ENCODE measurements at regions not wholly inside any gene's neighbourhood (a gene's known extent, or its start where the extent isn't known, plus 50 kb on each side); places are given as distances from the start of the nearest gene placed in this dataset.

DNA sequence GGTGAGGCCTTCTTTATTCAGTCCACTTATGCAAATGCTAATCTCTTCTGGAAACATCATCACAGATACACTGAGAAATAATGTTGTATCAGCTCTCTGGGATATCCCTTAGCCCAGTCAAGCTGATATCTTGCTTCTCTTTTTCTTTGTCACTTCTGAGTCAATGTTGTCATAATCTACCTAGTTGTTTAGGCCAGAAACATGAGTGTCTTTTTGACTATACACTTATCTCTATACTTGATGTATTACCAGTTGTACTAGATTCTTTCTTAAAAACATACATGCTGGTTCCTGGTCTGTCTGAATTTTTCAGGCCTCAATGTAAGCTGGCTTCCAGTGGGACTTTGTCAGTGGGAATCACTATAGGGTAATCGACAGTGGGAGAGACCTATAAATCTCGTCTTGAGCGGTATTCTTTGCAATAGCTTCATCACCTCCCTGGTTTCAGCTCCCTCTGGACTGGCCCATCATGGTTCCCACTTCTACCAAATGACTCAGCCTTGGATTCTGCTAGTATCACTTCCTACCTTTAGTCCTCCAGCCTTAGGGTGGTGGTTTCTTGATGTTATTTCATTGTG lies 135.2 kb upstream of the CYYR1 start:
- TF ChIP-seq, protein P1, sequence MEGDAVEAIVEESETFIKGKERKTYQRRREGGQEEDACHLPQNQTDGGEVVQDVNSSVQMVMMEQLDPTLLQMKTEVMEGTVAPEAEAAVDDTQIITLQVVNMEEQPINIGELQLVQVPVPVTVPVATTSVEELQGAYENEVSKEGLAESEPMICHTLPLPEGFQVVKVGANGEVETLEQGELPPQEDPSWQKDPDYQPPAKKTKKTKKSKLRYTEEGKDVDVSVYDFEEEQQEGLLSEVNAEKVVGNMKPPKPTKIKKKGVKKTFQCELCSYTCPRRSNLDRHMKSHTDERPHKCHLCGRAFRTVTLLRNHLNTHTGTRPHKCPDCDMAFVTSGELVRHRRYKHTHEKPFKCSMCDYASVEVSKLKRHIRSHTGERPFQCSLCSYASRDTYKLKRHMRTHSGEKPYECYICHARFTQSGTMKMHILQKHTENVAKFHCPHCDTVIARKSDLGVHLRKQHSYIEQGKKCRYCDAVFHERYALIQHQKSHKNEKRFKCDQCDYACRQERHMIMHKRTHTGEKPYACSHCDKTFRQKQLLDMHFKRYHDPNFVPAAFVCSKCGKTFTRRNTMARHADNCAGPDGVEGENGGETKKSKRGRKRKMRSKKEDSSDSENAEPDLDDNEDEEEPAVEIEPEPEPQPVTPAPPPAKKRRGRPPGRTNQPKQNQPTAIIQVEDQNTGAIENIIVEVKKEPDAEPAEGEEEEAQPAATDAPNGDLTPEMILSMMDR (IDR thresholded peaks at IDR 0.05; ENCODE audit: low read depth, low read length, missing input control): no peak
- no peak for TF ChIP-seq JUND (IDR thresholded peaks at IDR 0.05)

Data from liver (tissue), 3 donors.